Stimulated activated naive B cell treated with anti-CD40 and anti-IgM and Interleukin-4, amounts not matched to agents 10 μg/mL and 1 μg/mL and 100 μg/mL, for 72 hours (primary cell): ENCODE measurements at regions not wholly inside any gene's neighbourhood (a gene's known extent, or its start where the extent isn't known, plus 50 kb on each side); places are given as distances from the start of the nearest gene placed in this dataset.

ENCODE experiments used
- ATAC-seq, 2 donors: fragments of 150-1000 bp; cut with Tn5 transposase; replicated peaks; 2 replicates each; pipeline ENCODE4 v1.10.0; 2021; ENCODE audit warnings: moderate library complexity in 1 of 2
- DNase-seq: peaks from one replicate; pipeline ENCODE4 v3.0.0; 2021
- H3K27ac Mint-ChIP-seq: one replicate; pipeline ENCODE4 v1.8.0; 2022; ENCODE audit warnings: mild to moderate bottlenecking, mixed read lengths
- H3K27me3 Mint-ChIP-seq, 2 donors: one replicate each; pipeline ENCODE4 v1.8.0; 2022; ENCODE audit warnings: mixed read lengths in 2 of 2
- H3K36me3 Mint-ChIP-seq, 2 donors: one replicate each; pipeline ENCODE4 v1.8.0; 2022; ENCODE audit warnings: mixed read lengths in 2 of 2, mild to moderate bottlenecking in 1 of 2
- H3K4me1 Mint-ChIP-seq, 2 donors: one replicate each; pipeline ENCODE4 v1.8.0; 2022; ENCODE audit warnings: mixed read lengths in 2 of 2, mild to moderate bottlenecking in 1 of 2
- H3K4me3 Mint-ChIP-seq, 2 donors: one replicate each; pipeline ENCODE4 v1.8.0; 2022; ENCODE audit warnings: mild to moderate bottlenecking in 2 of 2, mixed read lengths in 2 of 2, moderate library complexity in 1 of 2
- H3K9me3 Mint-ChIP-seq, 2 donors: one replicate each; pipeline ENCODE4 v1.8.0; 2022; ENCODE audit warnings: mixed read lengths in 2 of 2, mild to moderate bottlenecking in 1 of 2

DNA sequence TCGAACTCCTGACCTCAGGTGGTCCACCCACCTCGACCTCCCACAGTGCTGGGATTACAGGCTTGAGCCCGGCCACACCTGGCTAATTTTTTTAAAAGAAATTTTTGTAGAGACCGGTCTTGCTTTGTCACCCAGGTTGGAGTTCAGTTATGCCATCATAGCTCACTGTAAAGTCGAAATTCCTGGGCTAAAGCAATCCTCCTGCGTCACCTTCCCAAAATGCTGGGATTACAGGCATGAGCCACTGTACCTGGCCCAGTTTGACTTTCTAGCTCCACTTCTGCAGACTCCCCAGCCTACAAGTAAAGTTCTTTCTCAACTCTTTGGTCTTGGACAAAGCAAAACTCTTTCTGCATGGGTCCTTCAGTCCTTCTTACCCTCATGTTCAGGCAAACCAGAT lies 214.1 kb downstream of the SKIDA1 start:
- ATAC-seq = no peak
- DNase-seq = no peak
- Mint-ChIP-seq H3K9me3 (no peaks in the 10 kb centered on the region), H3K27ac (no peak overlapping the region), H3K4me1 (no peaks in the 10 kb centered on the region), H3K36me3 (no peaks in the 10 kb centered on the region), H3K4me3 (no peak overlapping the region), H3K27me3 (no peaks in the 10 kb centered on the region)

DNA sequence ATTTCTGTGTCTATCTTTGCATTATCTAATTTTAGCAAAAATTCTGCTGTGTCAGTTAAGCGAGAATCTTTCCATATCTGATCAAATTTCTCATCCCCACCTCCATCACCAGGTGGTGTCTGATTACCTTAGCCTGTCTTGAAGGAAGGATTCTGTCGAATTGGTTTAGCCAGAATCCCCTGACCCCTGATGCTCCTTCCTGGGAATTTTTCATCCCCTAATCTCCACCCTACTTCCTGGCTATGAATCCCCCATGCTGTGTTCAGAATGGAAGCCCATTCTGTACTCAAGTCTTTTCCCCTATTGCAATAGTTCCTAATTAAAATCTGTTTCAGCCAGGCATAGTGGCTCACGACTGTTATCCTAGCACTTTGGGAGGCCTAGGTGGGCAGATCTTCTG lies 216.1 kb downstream of the SKIDA1 start:
- no peak overlapping the region for H3K4me3 Mint-ChIP-seq
- no peak overlapping the region for H3K27ac Mint-ChIP-seq
- no peaks in the 10 kb centered on the region for H3K27me3 Mint-ChIP-seq
- H3K9me3 Mint-ChIP-seq = no peaks in the 10 kb centered on the region
- DNase-seq = no peak
- ATAC-seq = no peak
- no peaks in the 10 kb centered on the region for H3K4me1 Mint-ChIP-seq
- H3K36me3 Mint-ChIP-seq = no peaks in the 10 kb centered on the region

DNA sequence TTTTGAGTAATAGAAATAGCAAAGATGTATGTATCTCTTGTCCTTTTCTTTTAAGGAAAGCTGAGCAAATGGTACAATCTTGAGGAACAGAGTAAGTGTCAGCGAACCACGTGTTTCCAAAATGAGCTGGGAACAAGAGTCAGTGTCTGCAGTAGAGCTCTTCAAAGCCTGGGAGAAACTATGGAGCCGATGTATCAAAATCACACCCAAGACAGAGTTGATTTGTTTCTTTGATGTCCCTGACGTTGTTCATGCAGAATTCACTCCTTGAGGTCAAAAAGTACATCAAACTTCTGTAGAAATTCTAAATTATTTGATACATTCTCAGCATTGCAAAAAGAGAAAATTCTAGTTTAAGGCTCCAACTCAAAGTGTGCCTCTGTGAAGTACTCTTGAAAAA lies 216.5 kb downstream of the SKIDA1 start:
- Mint-ChIP-seq H3K9me3 (no peaks in the 10 kb centered on the region), H3K4me3 (no peak overlapping the region), H3K27me3 (no peaks in the 10 kb centered on the region), H3K36me3 (no peaks in the 10 kb centered on the region), H3K27ac (no peak overlapping the region), H3K4me1 (no peaks in the 10 kb centered on the region)
- no peak for DNase-seq
- ATAC-seq = no peak

DNA sequence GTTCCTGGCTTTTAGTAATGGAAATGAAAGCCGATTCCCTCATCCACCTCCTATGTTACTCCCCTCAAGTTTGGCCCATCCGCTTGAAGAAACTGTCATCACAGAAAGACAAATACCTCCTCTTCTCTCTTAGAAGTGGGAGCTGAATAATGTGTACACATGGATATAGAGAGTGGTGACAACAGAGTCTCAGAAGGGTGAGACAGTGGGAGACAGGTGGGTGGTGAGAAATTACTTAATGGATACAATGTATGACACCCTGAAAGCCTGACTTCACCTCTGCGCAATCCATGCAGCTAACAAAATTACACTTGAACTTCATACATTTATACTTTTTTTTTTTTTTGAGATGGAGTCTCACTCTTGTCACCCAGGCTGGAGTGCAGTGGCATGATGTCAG lies 217.5 kb downstream of the SKIDA1 start:
- Mint-ChIP-seq H3K9me3 (no peaks in the 10 kb centered on the region), H3K27ac (no peak overlapping the region), H3K36me3 (no peaks in the 10 kb centered on the region), H3K4me3 (no peak overlapping the region), H3K27me3 (no peaks in the 10 kb centered on the region), H3K4me1 (no peaks in the 10 kb centered on the region)
- ATAC-seq = no peak
- DNase-seq = no peak

DNA sequence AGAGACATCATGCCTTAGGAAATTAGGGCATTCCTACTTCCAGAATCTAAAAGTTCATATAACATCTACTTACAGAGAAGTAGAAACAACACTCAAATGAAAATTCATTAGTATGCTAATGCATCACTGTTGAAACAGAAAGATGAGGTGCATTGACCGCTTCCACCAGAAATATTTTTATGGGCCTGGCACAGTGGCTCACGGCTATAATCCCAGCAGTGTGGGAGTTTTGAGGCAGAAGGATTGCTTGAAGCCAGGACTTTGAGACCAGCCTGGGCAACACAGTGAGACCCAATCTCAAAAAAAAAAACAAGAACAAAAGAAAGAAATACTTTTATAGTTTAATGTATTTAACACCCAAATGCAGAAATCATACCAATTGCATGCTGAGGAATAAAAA lies 220.9 kb downstream of the SKIDA1 start:
- Mint-ChIP-seq H3K9me3 (no peaks in the 10 kb centered on the region), H3K4me1 (peaks cover 0 to 1% of the 10 kb centered on the region in 2 donors), H3K4me3 (no peak overlapping the region), H3K27me3 (no peaks in the 10 kb centered on the region), H3K36me3 (no peaks in the 10 kb centered on the region), H3K27ac (no peak overlapping the region)
- no peak for DNase-seq
- ATAC-seq = no peak

DNA sequence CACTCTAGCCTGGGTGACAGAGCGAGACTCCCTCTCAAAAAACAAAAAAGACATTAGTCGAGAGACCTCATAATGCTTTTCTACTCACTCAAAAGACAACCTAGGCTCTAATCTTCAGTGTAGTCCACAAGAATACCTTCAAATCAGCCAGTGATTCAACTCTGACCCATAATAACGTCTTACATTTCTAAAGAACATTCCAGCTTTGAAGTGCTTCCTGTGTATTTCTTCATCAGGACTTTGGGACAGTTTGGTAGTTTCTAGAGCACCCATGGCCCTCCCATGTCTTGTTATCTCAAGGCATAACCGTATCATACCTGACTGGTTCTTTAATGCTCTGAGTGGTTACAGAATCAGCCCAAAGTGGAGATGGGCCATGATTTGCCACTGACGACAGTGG lies 221.3 kb downstream of the SKIDA1 start:
- H3K27me3 Mint-ChIP-seq = no peaks in the 10 kb centered on the region
- no peak overlapping the region for H3K27ac Mint-ChIP-seq
- ATAC-seq (no peak), DNase-seq (no peak)
- no peak overlapping the region for H3K4me3 Mint-ChIP-seq
- H3K9me3 Mint-ChIP-seq = no peaks in the 10 kb centered on the region
- H3K4me1 Mint-ChIP-seq = peaks cover 0 to 1% of the 10 kb centered on the region in 2 donors
- H3K36me3 Mint-ChIP-seq = no peaks in the 10 kb centered on the region

DNA sequence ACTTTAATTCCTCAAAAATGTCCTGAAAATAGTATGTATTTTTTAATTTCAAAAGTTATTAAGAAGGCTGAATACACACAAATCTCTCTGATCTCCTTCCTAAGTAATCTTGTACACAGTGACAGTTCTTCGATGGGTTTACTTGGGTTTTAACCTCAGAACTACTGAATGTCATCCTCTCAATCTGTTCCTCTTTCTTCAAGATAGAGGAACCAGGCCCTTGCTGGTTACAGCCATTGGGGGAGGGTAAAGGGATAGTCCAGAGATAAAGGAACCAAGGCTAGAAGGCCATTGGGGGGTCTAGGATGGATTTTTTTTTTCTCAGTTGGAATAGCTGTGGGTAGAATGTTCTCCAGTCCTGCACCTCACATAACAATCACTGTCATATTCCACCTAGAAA lies 224.9 kb downstream of the SKIDA1 start:
- no peaks in the 10 kb centered on the region for H3K36me3 Mint-ChIP-seq

DNA sequence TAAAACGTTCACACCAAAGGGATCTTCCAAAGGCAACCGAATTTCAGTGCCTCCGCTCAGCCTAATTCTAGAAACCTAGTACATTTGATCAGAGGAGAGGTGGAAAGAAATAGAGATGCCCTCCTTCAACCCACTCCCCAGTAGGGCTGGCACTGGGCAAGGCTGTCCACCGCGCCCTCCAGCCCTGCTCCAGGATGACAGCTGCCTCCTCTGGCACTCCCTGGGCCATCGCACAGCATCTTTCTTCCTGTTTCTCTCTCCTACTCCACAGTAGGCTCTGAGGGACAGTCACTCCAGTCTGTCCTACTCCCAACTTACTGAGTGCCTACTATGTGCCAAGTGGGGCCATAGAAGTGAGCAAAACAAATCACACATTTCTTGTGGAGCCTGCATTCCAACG lies 226.2 kb downstream of the SKIDA1 start:
- peaks cover 0 to 1% of the 10 kb centered on the region in 2 donors for H3K4me1 Mint-ChIP-seq
- peaks cover 2 to 22% of the 10 kb centered on the region in 2 donors for H3K27me3 Mint-ChIP-seq
- no peak for DNase-seq

More for the DNA sequence above, 224.9 kb downstream of the SKIDA1 start:
- Mint-ChIP-seq H3K27ac (no peak overlapping the region), H3K4me1 (peaks cover 0 to 1% of the 10 kb centered on the region in 2 donors), H3K4me3 (no peak overlapping the region), H3K9me3 (no peaks in the 10 kb centered on the region), H3K27me3 (peaks cover 0 to 15% of the 10 kb centered on the region in 2 donors)
- DNase-seq (no peak), ATAC-seq (peak; percentile 84 to 87)

DNA sequence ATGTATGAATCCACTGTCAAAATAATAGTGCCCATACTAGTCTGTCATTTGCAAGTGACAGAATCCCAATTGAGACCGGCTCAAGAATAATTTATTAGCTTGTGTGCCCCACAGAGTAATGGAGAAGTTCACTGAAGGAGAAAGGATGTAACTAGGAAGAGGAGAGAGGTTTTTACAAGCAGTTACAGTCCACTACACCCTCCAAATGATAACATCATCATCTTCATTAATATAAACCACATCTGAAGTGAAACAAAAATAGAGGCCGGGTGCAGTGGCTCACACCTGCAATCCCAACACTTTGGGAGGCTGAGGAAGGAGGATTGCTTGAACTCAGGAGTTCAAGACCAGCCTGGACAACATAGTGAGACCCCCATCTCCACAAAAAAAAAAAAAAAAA lies 226.8 kb downstream of the SKIDA1 start:
- Mint-ChIP-seq H3K36me3 (no peaks in the 10 kb centered on the region), H3K4me1 (peaks cover 0 to 1% of the 10 kb centered on the region in 2 donors), H3K4me3 (no peak overlapping the region), H3K27me3 (peaks cover 7 to 28% of the 10 kb centered on the region in 2 donors), H3K9me3 (no peaks in the 10 kb centered on the region), H3K27ac (no peak overlapping the region)
- no peak for DNase-seq
- no peak for ATAC-seq

More for the DNA sequence above, 226.2 kb downstream of the SKIDA1 start:
- no peak for ATAC-seq
- H3K9me3 Mint-ChIP-seq = no peaks in the 10 kb centered on the region
- no peak overlapping the region for H3K4me3 Mint-ChIP-seq
- H3K36me3 Mint-ChIP-seq = no peaks in the 10 kb centered on the region
- H3K27ac Mint-ChIP-seq = no peak overlapping the region

DNA sequence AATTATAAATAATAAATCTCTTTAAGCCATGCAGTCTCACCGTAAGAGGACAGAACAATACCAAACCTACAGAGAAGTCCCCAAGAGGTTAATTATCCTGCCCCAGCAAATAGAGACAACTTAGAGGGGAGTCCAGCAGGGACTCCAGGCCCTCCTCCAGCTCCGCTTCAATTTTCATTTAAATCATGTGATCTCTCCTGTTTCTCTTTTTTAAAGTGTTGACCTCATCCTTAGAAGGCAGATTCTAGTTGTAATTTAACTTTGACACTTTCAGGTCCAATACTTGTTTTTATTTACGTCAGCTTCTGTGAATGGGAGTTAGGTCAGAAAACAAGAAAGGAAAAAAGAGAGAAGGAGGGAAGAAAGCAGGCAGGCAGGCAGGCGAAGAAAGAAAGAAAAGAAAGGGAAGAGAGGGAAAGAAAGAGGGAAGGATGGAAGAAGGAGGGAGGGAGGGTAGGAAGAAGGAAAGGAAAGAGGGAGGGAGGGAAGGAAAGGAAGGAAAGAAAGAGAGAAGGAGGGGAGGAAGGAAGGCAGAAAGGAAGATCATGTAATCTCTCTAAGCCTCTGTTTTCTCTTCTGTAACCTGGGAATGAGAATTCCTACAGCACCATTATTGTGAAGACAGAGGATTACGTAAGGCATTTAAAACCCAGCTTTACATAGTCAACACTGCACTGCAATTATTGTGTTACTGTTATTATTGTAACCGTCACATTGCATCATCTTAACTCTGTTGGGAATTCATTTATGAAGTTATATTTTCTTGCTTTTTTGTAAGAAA lies 227.7 kb downstream of the SKIDA1 start:
- no peaks in the 10 kb centered on the region for H3K9me3 Mint-ChIP-seq
- H3K36me3 Mint-ChIP-seq = no peaks in the 10 kb centered on the region
- no peak overlapping the region for H3K4me3 Mint-ChIP-seq
- H3K27me3 Mint-ChIP-seq = peaks cover 7 to 32% of the 10 kb centered on the region in 2 donors
- DNase-seq (no peak), ATAC-seq (no peak)
- H3K27ac Mint-ChIP-seq = no peak overlapping the region
- H3K4me1 Mint-ChIP-seq = peaks cover 0 to 1% of the 10 kb centered on the region in 2 donors

DNA sequence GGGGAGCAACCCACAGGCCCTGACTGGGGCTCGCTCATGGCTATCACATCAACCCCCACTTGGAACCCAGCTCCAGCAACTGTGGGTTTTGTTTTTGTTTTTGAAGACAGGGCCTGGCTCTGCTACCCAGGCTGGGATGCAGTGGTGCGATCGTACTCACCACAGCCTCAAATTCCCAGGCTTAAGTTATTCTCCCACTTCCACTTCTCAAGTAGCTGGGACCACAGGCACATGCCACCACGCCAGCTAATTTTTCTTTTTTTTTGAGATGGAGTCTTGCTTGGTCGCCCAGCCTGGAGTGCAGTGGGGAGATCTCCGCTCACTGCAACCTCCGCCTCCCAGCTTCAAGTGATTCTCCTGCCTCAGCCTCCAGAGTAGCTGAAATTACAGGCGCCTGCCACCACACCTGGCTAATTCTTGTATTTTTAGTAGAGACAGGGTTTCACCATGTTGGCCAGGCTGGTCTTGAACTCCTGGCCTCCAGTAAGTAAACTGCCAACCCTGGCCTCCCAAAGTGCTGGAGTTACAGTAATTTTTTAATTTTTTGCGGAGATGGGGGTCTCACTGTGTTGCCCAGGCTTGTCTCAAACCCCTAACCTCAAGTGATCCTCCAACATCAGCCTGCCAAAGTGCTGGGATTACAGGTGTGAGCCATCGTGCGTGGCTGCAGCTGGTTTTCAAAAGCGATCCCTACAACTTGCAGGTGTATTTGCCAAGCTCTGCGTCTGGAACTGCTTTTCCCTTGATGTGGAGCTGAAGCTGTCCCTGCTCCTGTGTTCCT lies 228.7 kb downstream of the SKIDA1 start:
- no peak overlapping the region for H3K27ac Mint-ChIP-seq
- no peak overlapping the region for H3K4me3 Mint-ChIP-seq
- no peak for DNase-seq
- peaks cover 7 to 32% of the 10 kb centered on the region in 2 donors for H3K27me3 Mint-ChIP-seq
- ATAC-seq = no peak
- H3K36me3 Mint-ChIP-seq = no peaks in the 10 kb centered on the region
- no peaks in the 10 kb centered on the region for H3K9me3 Mint-ChIP-seq
- peaks cover 0 to 1% of the 10 kb centered on the region in 2 donors for H3K4me1 Mint-ChIP-seq

DNA sequence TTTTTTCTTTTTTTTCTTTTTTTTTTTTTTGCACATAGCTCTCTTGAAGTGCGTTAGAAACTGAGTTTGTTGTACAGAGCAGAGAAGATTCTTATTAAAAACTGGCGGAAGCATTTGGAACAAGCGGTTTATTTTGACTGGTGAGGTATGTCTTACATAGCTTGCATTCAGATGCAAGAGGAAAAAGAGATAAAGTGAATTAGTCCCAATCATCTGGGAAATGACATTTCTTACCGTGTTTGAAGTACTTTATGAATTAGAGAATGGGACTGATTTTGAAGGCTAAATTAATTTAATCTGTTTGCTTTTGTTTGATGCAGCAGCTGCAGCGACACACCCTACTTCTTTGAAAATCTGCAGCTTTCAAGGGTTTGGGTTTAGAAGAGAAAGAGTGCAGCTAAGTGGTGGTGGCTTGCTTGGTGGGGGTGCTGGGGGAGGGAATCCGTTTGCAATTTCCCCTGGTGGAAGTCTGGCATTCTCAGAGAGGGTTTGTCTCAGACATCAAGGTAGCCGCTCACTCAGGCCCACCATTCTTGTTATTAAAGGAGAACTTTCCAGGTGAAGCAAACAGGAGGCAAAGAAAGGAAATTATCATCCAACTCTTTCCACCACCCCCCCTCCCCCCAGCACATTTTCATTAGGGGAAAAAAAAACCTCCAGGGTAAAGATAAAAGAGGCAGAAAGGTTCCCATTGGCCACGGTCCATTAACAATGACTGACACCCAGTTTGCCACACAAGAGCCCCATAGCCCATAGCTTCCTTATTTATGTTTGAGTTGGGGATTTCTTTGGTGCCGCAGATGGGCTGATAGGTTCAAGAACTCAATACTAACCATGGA lies 231.7 kb downstream of the SKIDA1 start:
- Mint-ChIP-seq H3K36me3 (no peaks in the 10 kb centered on the region), H3K4me1 (no peaks in the 10 kb centered on the region), H3K4me3 (no peak overlapping the region), H3K9me3 (no peaks in the 10 kb centered on the region), H3K27me3 (peaks cover 16 to 38% of the 10 kb centered on the region in 2 donors), H3K27ac (no peak overlapping the region)
- no peak for ATAC-seq
- DNase-seq = no peak

DNA sequence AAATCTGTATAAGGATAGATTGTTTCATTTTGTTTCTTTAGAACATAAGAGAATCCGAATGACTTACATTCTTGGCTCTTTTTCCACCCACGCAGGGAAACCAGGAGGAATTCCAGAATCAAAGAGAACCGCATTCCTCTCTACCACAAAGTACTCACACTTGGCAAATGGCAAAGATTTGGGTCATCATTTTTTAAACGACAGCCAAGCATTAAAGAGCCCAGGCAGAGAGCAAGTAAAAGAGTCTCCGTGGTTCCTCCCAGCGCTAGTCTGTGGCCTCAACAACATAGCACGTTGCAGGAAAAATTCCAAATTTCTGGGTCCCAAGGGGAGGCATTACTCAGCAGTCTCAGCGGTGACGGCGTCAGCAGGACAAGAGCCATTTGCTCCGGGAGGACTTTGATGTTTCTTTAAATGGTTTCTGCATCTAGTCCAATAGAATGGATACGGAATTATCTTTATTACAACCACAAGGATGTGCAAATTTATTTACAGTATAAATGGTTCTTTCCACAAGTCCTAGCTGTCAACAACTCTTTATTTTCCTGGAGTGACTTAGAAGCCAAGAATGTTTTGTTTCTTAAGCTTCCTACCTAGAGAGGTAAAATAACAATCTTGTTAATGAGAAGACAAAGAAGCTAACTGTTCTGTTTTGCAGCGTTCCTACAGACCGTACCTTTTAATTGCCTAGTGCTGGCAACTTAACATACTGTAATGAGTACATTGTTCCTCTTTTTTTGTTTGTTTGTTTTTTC lies 232.5 kb downstream of the SKIDA1 start:
- no peak overlapping the region for H3K27ac Mint-ChIP-seq
- no peak overlapping the region for H3K4me3 Mint-ChIP-seq
- ATAC-seq (no peak), DNase-seq (no peak)
- H3K27me3 Mint-ChIP-seq = peaks cover 16 to 35% of the 10 kb centered on the region in 2 donors
- no peaks in the 10 kb centered on the region for H3K36me3 Mint-ChIP-seq
- no peaks in the 10 kb centered on the region for H3K4me1 Mint-ChIP-seq
- no peaks in the 10 kb centered on the region for H3K9me3 Mint-ChIP-seq
